ENCODE measurements at regions not wholly inside any gene's neighbourhood (a gene's known extent, or its start where the extent isn't known, plus 50 kb on each side); places are given as distances from the start of the nearest gene placed in this dataset.
A peak's percentile ranks its signal among the peaks of the same experiment; 100 is the strongest.

- TF ChIP-seq POLR2A (IDR thresholded peaks at IDR 0.05), result no peak
- TF ChIP-seq, protein P1, sequence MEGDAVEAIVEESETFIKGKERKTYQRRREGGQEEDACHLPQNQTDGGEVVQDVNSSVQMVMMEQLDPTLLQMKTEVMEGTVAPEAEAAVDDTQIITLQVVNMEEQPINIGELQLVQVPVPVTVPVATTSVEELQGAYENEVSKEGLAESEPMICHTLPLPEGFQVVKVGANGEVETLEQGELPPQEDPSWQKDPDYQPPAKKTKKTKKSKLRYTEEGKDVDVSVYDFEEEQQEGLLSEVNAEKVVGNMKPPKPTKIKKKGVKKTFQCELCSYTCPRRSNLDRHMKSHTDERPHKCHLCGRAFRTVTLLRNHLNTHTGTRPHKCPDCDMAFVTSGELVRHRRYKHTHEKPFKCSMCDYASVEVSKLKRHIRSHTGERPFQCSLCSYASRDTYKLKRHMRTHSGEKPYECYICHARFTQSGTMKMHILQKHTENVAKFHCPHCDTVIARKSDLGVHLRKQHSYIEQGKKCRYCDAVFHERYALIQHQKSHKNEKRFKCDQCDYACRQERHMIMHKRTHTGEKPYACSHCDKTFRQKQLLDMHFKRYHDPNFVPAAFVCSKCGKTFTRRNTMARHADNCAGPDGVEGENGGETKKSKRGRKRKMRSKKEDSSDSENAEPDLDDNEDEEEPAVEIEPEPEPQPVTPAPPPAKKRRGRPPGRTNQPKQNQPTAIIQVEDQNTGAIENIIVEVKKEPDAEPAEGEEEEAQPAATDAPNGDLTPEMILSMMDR (IDR thresholded peaks at IDR 0.05), result no peak
- H3K4me1 ChIP-seq, result peaks cover 9 to 11% of the 10 kb centered on the region in 2 donors
- no peaks in the 10 kb centered on the region for H3K36me3 ChIP-seq
- no peak for DNase-seq
- no peaks in the 10 kb centered on the region for H3K27me3 ChIP-seq
- H3K9me3 ChIP-seq, result no peaks in the 10 kb centered on the region
- 81 to 87% methylated on average over 5 of the region's 5 CpGs for WGBS, 2 donors
- intact Hi-C loops (cut with DNase I), result no loop called here
- H3K27ac ChIP-seq, result no peak overlapping the region
- no peak overlapping the region for H3K4me3 ChIP-seq (replicated peaks in 1 of 3)
Measured at GRCh38 chr5:116944183-116944582, 369.6 kb upstream of the SEMA6A start.

DNA sequence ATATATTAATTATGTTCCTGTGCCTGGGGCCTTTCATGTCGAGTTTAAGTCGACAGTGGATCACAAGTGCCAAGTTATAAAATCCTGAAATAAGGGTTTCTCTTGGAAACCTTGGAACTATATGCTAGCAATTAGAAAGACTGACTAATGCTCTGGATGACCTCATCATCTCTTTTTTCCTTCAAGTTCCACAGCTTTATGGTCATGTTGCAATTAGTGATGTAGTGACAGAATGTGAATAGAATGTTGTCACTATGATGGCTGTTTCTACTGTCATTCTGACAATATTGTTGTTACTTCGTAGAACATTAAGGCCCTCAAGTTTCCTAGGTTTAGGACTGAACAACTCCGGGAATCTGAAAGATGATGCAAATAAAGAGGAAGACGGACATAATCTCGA, 368.0 kb upstream of the SEMA6A start:
- no peak for DNase-seq
- H3K36me3 ChIP-seq, result no peaks in the 10 kb centered on the region
- TF ChIP-seq, protein P1 (IDR thresholded peaks at IDR 0.05), result no peak
- no peak for TF ChIP-seq POLR2A (IDR thresholded peaks at IDR 0.05)
- no peak overlapping the region for H3K4me3 ChIP-seq (replicated peaks in 1 of 3)
- H3K27me3 ChIP-seq, result no peaks in the 10 kb centered on the region
- peaks cover 22 to 26% of the 10 kb centered on the region in 2 donors for H3K4me1 ChIP-seq
- intact Hi-C loops (cut with DNase I), result no loop called here
- no peaks in the 10 kb centered on the region for H3K9me3 ChIP-seq
- no peak overlapping the region for H3K27ac ChIP-seq
- 88 to 91% methylated on average over 6 of the region's 6 CpGs for WGBS, 2 donors

- DNase-seq, result peak; percentile 78 to 83
- intact Hi-C loops (cut with DNase I), result loop anchor here (10.0 kb wide), 1 partner anchor 55 kb away; no protein-coding TSS in a partner anchor
- H3K4me3 ChIP-seq (replicated peaks in 1 of 3), result no peak overlapping the region
- H3K36me3 ChIP-seq, result no peaks in the 10 kb centered on the region
- H3K27me3 ChIP-seq, result no peaks in the 10 kb centered on the region
- no peaks in the 10 kb centered on the region for H3K9me3 ChIP-seq
- peaks cover 22 to 27% of the 10 kb centered on the region in 2 donors for H3K4me1 ChIP-seq
- no peak for TF ChIP-seq POLR2A (IDR thresholded peaks at IDR 0.05)
- TF ChIP-seq, protein P1 (IDR thresholded peaks at IDR 0.05), result no peak
- 19 to 38% methylated on average over 7 of the region's 7 CpGs for whole genome bisulfite sequencing, 2 donors
- peak overlapping the region; percentile 70 to 84 (median 77) for H3K27ac ChIP-seq
Measured at GRCh38 chr5:116939641-116940040, 365.0 kb upstream of the SEMA6A start.

DNA sequence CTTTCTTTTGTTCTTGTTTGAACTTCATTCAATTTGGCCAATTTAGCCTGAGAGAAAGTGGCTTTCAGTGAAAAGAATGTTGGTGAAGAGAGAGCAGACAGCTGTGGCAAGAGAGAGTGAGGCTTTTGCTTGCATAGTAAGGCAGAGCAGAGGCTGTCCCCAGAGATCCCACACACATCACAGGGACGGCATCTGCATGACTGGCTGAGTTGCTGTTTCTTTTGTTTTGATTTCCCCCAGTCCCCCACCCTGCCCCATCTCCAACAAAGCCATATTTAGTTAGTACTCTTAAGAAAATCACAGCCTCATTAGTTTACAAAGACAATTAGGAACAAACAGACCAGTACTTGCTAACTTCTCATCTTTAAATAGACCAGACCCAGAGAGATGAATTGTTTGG, 363.9 kb upstream of the SEMA6A start:
- peak overlapping the region; percentile 45 to 84 (median 77) for H3K27ac ChIP-seq
- TF ChIP-seq, protein P1 (IDR thresholded peaks at IDR 0.05), result no peak
- TF ChIP-seq POLR2A (IDR thresholded peaks at IDR 0.05), result no peak
- H3K4me1 ChIP-seq, result peaks cover 23 to 27% of the 10 kb centered on the region in 2 donors
- H3K9me3 ChIP-seq, result no peaks in the 10 kb centered on the region
- H3K4me3 ChIP-seq (replicated peaks in 1 of 3), result no peak overlapping the region
- H3K27me3 ChIP-seq, result no peaks in the 10 kb centered on the region
- intact Hi-C loops (cut with DNase I), result loop anchor here (10.0 kb wide), 1 partner anchor 54 kb away; no protein-coding TSS in a partner anchor
- DNase-seq, result peak; percentile 15 to 20
- whole genome bisulfite sequencing, 2 donors, result 15 to 21% methylated on average over 1 of the region's 1 CpG
- no peaks in the 10 kb centered on the region for H3K36me3 ChIP-seq

- Histone ChIP-seq H3K27me3 (no peaks in the 10 kb centered on the region), H3K4me3 (replicated peaks in 1 of 3) (no peak overlapping the region), H3K4me1 (peaks cover 42 to 47% of the 10 kb centered on the region in 2 donors), H3K9me3 (no peaks in the 10 kb centered on the region), H3K27ac (no peak overlapping the region), H3K36me3 (no peaks in the 10 kb centered on the region)
- TF ChIP-seq, protein P1 (IDR thresholded peaks at IDR 0.05), result no peak
- no peak for TF ChIP-seq POLR2A (IDR thresholded peaks at IDR 0.05)
- intact Hi-C loops (cut with DNase I), result loop anchor here (10.0 kb wide), 1 partner anchor 51 kb away; no protein-coding TSS in a partner anchor
- 90 to 95% methylated on average over 2 of the region's 2 CpGs for WGBS, 2 donors
- no peak for DNase-seq
Measured at GRCh38 chr5:116935561-116936162, 361.0 kb upstream of the SEMA6A start.

All from thyroid gland (tissue), 4 donors.